Thyroid gland (tissue), 4 donors: ENCODE measurements at regions not wholly inside any gene's neighbourhood (a gene's known extent, or its start where the extent isn't known, plus 50 kb on each side); places are given as distances from the start of the nearest gene placed in this dataset.
A peak's percentile ranks its signal among the peaks of the same experiment; 100 is the strongest.

Source experiments
- CTCF ChIP-seq, 6 experiments: fragments of 200-600 bp in 3 of 6; fragments of 450-650 bp in 3 of 6; sonication (generic) in 3 of 6; IDR thresholded peaks; one replicate each; pipeline ENCODE4 v1.5.1; 2016 to 2019; ENCODE audit warnings: antibody characterized with exemption in 6 of 6, mild to moderate bottlenecking in 2 of 6, inconsistent platforms in 1 of 6, moderate library complexity in 1 of 6
- POLR2A ChIP-seq, 2 donors: fragments of 450-650 bp; IDR thresholded peaks; one replicate each; pipeline ENCODE4 v1.6.1; 2017; ENCODE audit warnings: antibody characterized with exemption in 2 of 2, mild to moderate bottlenecking in 2 of 2, moderate library complexity in 1 of 2

- peak in 3 of 6 experiments; percentile 41 to 49 (median 43) for TF ChIP-seq CTCF (IDR thresholded peaks at IDR 0.05)
- no peak for TF ChIP-seq POLR2A (IDR thresholded peaks at IDR 0.05)
Observed at GRCh38 chrX:30504309-30504708, 73.3 kb downstream of the TASL start.
